Activated CD8-positive, alpha-beta T cell treated with anti-CD3 and anti-CD28 coated beads for 36 hours (primary cell): ENCODE measurements at regions not wholly inside any gene's neighbourhood (a gene's known extent, or its start where the extent isn't known, plus 50 kb on each side); places are given as distances from the start of the nearest gene placed in this dataset.

Experiments
- ATAC-seq: fragments of 200-7000 bp; cut with Tn5 transposase; one replicate; pipeline ENCODE4 v1.10.0; 2021; ENCODE audit warnings: mild to moderate bottlenecking, moderate library complexity
- CTCF ChIA-PET: fragments of 350-600 bp; sonication (Branson Sonifier 250); formaldehyde crosslinking; loops from one replicate; lab custom pipeline; 2021; ENCODE audit warnings: antibody characterized with exemption; lab: Charles Lee
- POLR2A ChIA-PET: fragments of 350-600 bp; sonication (Branson Sonifier 250); formaldehyde crosslinking; loops from one replicate; lab custom pipeline; 2021; ENCODE audit warnings: antibody characterized with exemption; lab: Charles Lee
- DNase-seq: peaks from one replicate; pipeline ENCODE4 v3.0.0-alpha.2; 2020
- H3K27ac Mint-ChIP-seq: one replicate; pipeline ENCODE4 v1.8.0; 2021; ENCODE audit warnings: mild to moderate bottlenecking, mixed read lengths
- H3K27me3 Mint-ChIP-seq: one replicate; pipeline ENCODE4 v1.8.0; 2021; ENCODE audit warnings: mixed read lengths
- H3K36me3 Mint-ChIP-seq: one replicate; pipeline ENCODE4 v1.8.0; 2021; ENCODE audit warnings: low read depth, mixed read lengths
- H3K4me1 Mint-ChIP-seq: one replicate; pipeline ENCODE4 v1.8.0; 2021; ENCODE audit warnings: low read depth, mixed read lengths
- H3K4me3 Mint-ChIP-seq: one replicate; pipeline ENCODE4 v1.8.0; 2021; ENCODE audit warnings: mild to moderate bottlenecking, moderate library complexity, mixed read lengths
- H3K9me3 Mint-ChIP-seq: one replicate; pipeline ENCODE4 v1.8.0; 2021; ENCODE audit warnings: mixed read lengths
- intact Hi-C: fragments of 100-400 bp; cut with micrococcal nuclease; formaldehyde crosslinking; loops from one replicate; pipeline ENCODE4 v1.10.0; 2022
- TF ChIP-seq, protein P1 (sequence below): fragments of 200-600 bp; IDR thresholded peaks from one replicate; pipeline ENCODE4 v1.8.0; 2022; ENCODE audit warnings: antibody characterized with exemption, mild to moderate bottlenecking

DNA sequence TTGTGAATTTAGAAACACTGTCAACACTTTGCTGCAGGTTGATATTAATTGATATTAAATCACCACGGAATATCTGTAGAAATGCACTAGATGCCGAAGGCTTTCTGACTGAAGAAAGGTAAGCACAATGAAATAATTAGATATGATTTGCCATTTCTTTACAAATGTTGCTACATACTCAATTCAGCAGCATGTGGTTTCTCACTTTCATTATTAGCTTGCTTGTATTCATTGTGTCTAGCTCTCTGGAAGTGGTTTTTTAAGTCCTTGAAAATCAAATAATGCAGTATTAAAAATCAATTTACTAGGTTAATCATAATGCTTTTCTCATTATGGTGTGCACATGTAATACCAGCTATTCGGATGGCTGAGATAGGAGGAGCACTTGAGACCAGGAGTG is 231.3 kb upstream of the MARCKS start:
- H3K9me3 Mint-ChIP-seq, result peaks cover 1% of the 10 kb centered on the region
- H3K36me3 Mint-ChIP-seq, result no peaks in the 10 kb centered on the region
- DNase-seq, result no peak
- H3K4me3 Mint-ChIP-seq, result no peak overlapping the region
- peaks cover 5% of the 10 kb centered on the region for H3K4me1 Mint-ChIP-seq
- CTCF ChIA-PET, result no interaction called here
- TF ChIP-seq, protein P1, sequence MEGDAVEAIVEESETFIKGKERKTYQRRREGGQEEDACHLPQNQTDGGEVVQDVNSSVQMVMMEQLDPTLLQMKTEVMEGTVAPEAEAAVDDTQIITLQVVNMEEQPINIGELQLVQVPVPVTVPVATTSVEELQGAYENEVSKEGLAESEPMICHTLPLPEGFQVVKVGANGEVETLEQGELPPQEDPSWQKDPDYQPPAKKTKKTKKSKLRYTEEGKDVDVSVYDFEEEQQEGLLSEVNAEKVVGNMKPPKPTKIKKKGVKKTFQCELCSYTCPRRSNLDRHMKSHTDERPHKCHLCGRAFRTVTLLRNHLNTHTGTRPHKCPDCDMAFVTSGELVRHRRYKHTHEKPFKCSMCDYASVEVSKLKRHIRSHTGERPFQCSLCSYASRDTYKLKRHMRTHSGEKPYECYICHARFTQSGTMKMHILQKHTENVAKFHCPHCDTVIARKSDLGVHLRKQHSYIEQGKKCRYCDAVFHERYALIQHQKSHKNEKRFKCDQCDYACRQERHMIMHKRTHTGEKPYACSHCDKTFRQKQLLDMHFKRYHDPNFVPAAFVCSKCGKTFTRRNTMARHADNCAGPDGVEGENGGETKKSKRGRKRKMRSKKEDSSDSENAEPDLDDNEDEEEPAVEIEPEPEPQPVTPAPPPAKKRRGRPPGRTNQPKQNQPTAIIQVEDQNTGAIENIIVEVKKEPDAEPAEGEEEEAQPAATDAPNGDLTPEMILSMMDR, result no peak
- intact Hi-C loops, result no loop called here
- no peak overlapping the region for H3K27ac Mint-ChIP-seq
- ATAC-seq, result no peak
- POLR2A ChIA-PET, result interaction anchor here (0.6 kb wide), 1 partner anchor 556 kb away, joined by 3 read pairs; no protein-coding TSS in a partner anchor
- peaks cover 14% of the 10 kb centered on the region for H3K27me3 Mint-ChIP-seq

DNA sequence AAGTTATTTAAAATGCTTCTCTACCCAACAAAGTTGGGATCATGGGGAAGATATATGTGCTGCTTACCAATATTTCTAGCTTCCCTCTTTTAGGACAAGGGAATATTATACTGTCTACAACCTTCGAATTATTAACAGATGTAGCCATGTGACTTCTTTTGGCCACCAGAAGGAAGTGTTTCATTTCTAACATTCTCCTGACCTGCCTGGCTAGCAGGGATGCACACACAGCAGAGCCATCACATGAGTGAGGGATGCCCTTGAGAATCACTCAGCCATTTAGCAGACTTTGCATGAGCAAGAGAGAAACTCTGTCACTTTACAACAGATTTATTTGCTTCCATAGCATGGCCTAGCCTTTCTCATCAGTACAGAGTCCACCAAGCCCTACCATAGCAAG is 230.7 kb upstream of the MARCKS start:
- peaks cover 11% of the 10 kb centered on the region for H3K4me1 Mint-ChIP-seq
- H3K4me3 Mint-ChIP-seq, result no peak overlapping the region
- ChIA-PET POLR2A (no interaction called here), CTCF (no interaction called here)
- peaks cover 14% of the 10 kb centered on the region for H3K27me3 Mint-ChIP-seq
- TF ChIP-seq, protein P1, result no peak
- H3K36me3 Mint-ChIP-seq, result no peaks in the 10 kb centered on the region
- H3K27ac Mint-ChIP-seq, result no peak overlapping the region
- intact Hi-C loops, result no loop called here
- ATAC-seq, result no peak
- peaks cover 1% of the 10 kb centered on the region for H3K9me3 Mint-ChIP-seq
- DNase-seq, result no peak

DNA sequence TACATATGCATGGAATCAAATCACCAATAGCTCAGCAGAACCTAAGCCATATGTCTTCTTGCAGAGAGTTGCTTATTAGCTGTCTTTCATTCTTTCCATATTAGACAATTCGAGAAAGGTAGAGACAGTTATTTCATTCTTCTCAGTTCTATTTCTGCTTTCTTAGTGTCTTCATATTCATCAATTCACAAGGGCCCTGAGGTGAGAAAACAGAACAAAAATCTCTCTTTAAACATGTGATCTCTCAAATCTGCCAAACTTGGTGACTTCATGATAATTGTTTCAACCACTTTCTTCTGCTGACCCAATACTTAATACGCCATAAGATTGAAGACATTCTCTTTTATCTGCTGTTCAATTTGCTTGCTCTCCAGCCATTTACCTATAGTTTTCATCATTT is 229.7 kb upstream of the MARCKS start:
- TF ChIP-seq, protein P1, result no peak
- ChIA-PET CTCF (no interaction called here), POLR2A (no interaction called here)
- peaks cover 11% of the 10 kb centered on the region for H3K27me3 Mint-ChIP-seq
- no peak for ATAC-seq
- peaks cover 1% of the 10 kb centered on the region for H3K9me3 Mint-ChIP-seq
- peaks cover 20% of the 10 kb centered on the region for H3K4me1 Mint-ChIP-seq
- H3K4me3 Mint-ChIP-seq, result no peak overlapping the region
- no peaks in the 10 kb centered on the region for H3K36me3 Mint-ChIP-seq
- intact Hi-C loops, result no loop called here
- H3K27ac Mint-ChIP-seq, result no peak overlapping the region
- DNase-seq, result no peak

DNA sequence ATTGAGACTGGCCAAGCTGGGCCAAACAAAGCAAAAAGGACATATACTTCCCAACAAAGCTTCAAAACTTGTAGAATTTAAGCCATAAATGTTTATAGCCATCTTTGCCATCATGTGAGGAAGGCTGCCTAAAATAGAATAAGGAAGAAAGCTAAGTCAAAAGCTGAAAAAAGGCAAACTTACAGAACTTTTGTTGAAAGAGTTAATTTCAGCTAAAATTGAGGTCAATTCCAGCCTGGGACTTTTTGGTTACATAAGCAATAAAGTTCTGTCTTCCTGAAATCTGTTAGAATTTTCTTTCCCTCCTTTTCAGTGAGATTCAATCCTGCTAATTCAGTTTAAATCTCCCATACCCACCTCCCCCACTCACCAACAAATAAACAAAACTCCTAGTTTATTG is 227.9 kb upstream of the MARCKS start:
- Mint-ChIP-seq H3K36me3 (no peaks in the 10 kb centered on the region), H3K4me1 (peaks cover 24% of the 10 kb centered on the region), H3K27ac (no peak overlapping the region), H3K4me3 (no peak overlapping the region), H3K9me3 (peaks cover 1% of the 10 kb centered on the region), H3K27me3 (peaks cover 15% of the 10 kb centered on the region)
- TF ChIP-seq, protein P1, result no peak
- no peak for DNase-seq
- ATAC-seq, result no peak
- intact Hi-C loops, result no loop called here
- CTCF ChIA-PET, result interaction anchor here (1.5 to 1.6 kb wide), 2 partner anchors 20 to 229 kb away, joined by 4 to 6 read pairs; no protein-coding TSS in a partner anchor
- POLR2A ChIA-PET, result interaction anchor here (1.4 kb wide), 1 partner anchor 31 kb away, joined by 3 read pairs; no protein-coding TSS in a partner anchor

DNA sequence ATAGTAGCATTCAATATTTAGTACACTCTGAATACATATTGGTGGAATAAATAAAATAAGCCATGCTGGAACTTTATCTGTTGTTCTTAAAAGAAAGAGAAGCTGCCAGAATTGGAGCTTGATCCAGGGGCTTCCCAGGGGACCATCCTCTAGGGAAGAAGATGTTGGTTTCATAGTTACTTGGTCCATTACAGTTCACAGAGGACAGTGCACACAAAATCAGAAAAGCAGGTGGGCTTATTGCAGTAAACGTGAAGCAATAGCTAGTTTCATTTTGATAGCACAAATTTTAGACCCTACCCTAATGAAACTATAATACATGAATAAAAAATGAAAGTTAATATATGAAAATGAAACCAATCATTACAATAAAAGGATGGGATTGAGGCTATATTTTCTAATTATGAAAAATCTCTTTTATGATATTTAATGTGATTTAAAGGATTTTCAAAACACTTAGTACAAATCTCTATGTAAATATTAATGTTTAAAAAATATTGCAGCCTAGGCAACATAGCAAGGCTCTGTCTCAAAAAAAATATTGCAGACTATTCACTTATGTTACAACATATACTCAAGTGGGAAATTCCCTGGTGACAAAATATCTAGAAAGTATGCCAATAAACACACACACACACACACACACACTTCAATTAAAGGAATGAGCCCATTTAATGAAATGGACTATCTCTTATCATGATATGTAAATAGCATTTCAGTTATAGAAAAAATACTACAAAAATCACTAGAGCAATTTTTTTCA is 227.0 kb upstream of the MARCKS start:
- TF ChIP-seq, protein P1, result no peak
- ChIA-PET POLR2A (interaction anchor here (1.4 kb wide), 1 partner anchor 30 kb away, joined by 3 read pairs; no protein-coding TSS in a partner anchor), CTCF (interaction anchor here (1.6 kb wide), 1 partner anchor 228 kb away, joined by 6 read pairs; no protein-coding TSS in a partner anchor)
- peaks cover 31% of the 10 kb centered on the region for H3K4me1 Mint-ChIP-seq
- peaks cover 14% of the 10 kb centered on the region for H3K27me3 Mint-ChIP-seq
- DNase-seq (no peak), ATAC-seq (no peak)
- H3K36me3 Mint-ChIP-seq, result no peaks in the 10 kb centered on the region
- peaks cover 1% of the 10 kb centered on the region for H3K9me3 Mint-ChIP-seq
- intact Hi-C loops, result loop anchor here (5.0 kb wide), 1 partner anchor 227 kb away; the partner anchor contains the start of gene MARCKS
- H3K27ac Mint-ChIP-seq, result no peak overlapping the region
- no peak overlapping the region for H3K4me3 Mint-ChIP-seq
